ENCODE measurements at regions not wholly inside any gene's neighbourhood (a gene's known extent, or its start where the extent isn't known, plus 50 kb on each side); places are given as distances from the start of the nearest gene placed in this dataset.

DNA sequence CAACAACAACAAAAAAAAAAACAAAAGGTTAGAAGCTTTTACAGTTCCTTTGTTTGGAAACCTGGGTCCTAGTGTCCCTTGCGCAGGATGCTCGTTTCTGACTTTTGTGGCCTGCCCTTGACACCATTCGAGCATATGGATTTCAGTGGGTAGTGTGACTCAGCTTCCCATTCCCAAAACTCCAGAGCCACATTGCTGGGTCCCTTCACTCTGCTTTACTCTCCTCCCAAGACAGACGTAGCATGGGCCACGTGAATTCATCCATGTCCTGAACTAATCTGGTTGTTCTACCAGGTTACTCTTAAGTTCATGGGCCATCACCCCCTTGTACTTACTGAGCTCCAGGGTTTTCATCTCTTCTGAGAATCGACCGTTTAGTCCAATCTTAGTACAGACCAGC, 68.0 kb upstream of the MAX start:
- CTCF ChIA-PET, result interaction anchor here (0.6 to 1.9 kb wide), 8 partner anchors 20 to 654 kb away, joined by 3 to 6 read pairs (median 4); partner anchors contain the start of genes FUT8 and MAX
- no peak for ATAC-seq

DNA sequence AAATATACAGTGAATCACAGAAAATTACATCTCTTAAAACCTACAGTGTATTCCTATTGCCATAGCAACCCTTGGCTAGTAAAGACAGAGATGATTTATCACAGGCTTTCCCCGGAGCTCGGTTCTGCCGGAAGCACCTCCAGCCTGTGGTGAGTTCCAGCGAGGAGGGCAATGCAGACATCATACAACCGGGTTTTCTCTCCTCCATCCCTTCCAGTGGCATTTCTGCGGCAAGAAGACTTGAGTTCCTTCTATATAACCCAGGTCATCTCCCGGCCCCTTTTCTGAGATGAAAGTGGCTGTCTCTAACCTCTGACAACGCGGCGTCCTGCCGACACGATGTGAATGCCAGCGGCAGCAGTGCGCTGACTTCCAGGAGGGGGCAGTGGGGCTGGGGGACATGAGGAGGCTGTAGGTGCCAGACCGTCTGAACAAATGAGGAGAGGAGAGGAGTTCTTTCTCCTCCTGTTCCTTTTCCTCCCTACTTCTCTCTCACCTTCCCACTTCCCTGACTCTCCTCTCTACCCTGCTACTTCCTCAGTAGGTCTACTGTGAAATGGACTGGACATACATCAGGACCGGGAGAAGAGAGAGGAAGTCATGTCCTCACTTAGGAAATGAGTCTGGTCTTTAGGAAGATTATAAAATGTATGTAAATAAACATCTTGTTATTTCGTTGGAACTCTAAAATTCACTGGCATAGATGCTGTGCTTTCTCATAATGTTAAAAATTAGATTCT, 68.6 kb upstream of the MAX start:
- Histone ChIP-seq H3K9me3 (ENCODE audit: low read length) (no peaks in the 10 kb centered on the region), H3K79me2 (ENCODE audit: low read length) (no peaks in the 10 kb centered on the region), H3K4me3 (ENCODE audit: low read length) (peak overlapping the region; percentile 65), H3K4me1 (ENCODE audit: insufficient read depth, low read length) (peaks cover 18% of the 10 kb centered on the region), H2AFZ (ENCODE audit: low read length) (peak overlapping the region; percentile 86), H3K36me3 (ENCODE audit: low read depth, low read length) (no peaks in the 10 kb centered on the region), H3F3A (ENCODE audit: low read length, unreplicated experiment) (no peaks in the 10 kb centered on the region), H4K20me1 (ENCODE audit: low read length) (no peaks in the 10 kb centered on the region), H3K27ac (ENCODE audit: low read length) (peak overlapping the region; percentile 56), H3K9ac (ENCODE audit: low read length) (peak overlapping the region; percentile 49), H3K9me2 (replicated peaks; ENCODE audit: low read length) (no peaks in the 10 kb centered on the region), H3K4me2 (ENCODE audit: low read length) (peak overlapping the region; percentile 81), H3K27me3 (ENCODE audit: low read length) (no peaks in the 10 kb centered on the region)
- intact Hi-C loops (cut with micrococcal nuclease), result loop anchor here (1.0 to 2.0 kb wide), 5 partner anchors 40 to 185 kb away; no protein-coding TSS in a partner anchor
- ATAC-seq (peak; percentile 86), DNase-seq (peak; percentile 80)
- ChIA-PET CTCF (interaction anchor here (0.6 to 1.9 kb wide), 9 partner anchors 19 to 654 kb away, joined by 3 to 6 read pairs (median 5); partner anchors contain the start of genes FUT8 and MAX), POLR2A (ENCODE audit: unreplicated experiment) (interaction anchor here (0.6 to 1.4 kb wide), 3 partner anchors 87 to 241 kb away, joined by 3 to 13 read pairs (median 3); no protein-coding TSS in a partner anchor)
- TSS peak; percentile 97 for BruUV-seq (replicated peaks)
- TF ChIP-seq, protein P1, sequence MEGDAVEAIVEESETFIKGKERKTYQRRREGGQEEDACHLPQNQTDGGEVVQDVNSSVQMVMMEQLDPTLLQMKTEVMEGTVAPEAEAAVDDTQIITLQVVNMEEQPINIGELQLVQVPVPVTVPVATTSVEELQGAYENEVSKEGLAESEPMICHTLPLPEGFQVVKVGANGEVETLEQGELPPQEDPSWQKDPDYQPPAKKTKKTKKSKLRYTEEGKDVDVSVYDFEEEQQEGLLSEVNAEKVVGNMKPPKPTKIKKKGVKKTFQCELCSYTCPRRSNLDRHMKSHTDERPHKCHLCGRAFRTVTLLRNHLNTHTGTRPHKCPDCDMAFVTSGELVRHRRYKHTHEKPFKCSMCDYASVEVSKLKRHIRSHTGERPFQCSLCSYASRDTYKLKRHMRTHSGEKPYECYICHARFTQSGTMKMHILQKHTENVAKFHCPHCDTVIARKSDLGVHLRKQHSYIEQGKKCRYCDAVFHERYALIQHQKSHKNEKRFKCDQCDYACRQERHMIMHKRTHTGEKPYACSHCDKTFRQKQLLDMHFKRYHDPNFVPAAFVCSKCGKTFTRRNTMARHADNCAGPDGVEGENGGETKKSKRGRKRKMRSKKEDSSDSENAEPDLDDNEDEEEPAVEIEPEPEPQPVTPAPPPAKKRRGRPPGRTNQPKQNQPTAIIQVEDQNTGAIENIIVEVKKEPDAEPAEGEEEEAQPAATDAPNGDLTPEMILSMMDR (conservative IDR thresholded peaks at IDR 0.05; ENCODE audit: low read depth, low read length), result peak; percentile 76
- no peak for TF ChIP-seq EZH2 (IDR thresholded peaks at IDR 0.05; ENCODE audit: low read length, unreplicated experiment)

More for the DNA sequence above, 68.0 kb upstream of the MAX start:
- intact Hi-C loops (cut with micrococcal nuclease), result loop anchor here (1.0 to 2.0 kb wide), 5 partner anchors 40 to 186 kb away; no protein-coding TSS in a partner anchor
- TF ChIP-seq EZH2 (IDR thresholded peaks at IDR 0.05; ENCODE audit: low read length, unreplicated experiment) (no peak), EZH2phosphoT487 (IDR thresholded peaks at IDR 0.05; ENCODE audit: borderline replicate concordance, low read length) (no peak)
- TF ChIP-seq, protein P1 (conservative IDR thresholded peaks at IDR 0.05; ENCODE audit: low read depth, low read length), result no peak
- Histone ChIP-seq H3K79me2 (ENCODE audit: low read length) (no peaks in the 10 kb centered on the region), H3K9me3 (ENCODE audit: low read length) (no peaks in the 10 kb centered on the region), H3K4me1 (ENCODE audit: insufficient read depth, low read length) (peaks cover 18% of the 10 kb centered on the region), H3K27ac (ENCODE audit: low read length) (peak overlapping the region; percentile 56), H4K20me1 (ENCODE audit: low read length) (no peaks in the 10 kb centered on the region), H3K9me2 (replicated peaks; ENCODE audit: low read length) (no peaks in the 10 kb centered on the region), H2AFZ (ENCODE audit: low read length) (peak overlapping the region; percentile 86), H3K36me3 (ENCODE audit: low read depth, low read length) (no peaks in the 10 kb centered on the region), H3K4me3 (ENCODE audit: low read length) (peak overlapping the region; percentile 65), H3F3A (ENCODE audit: low read length, unreplicated experiment) (no peaks in the 10 kb centered on the region), H3K27me3 (ENCODE audit: low read length) (no peaks in the 10 kb centered on the region), H3K4me2 (ENCODE audit: low read length) (peak overlapping the region; percentile 81), H3K9ac (ENCODE audit: low read length) (peak overlapping the region; percentile 49)
- BruUV-seq (replicated peaks), result TSS peak; percentile 81
- POLR2A ChIA-PET (ENCODE audit: unreplicated experiment), result interaction anchor here (0.6 to 1.4 kb wide), 3 partner anchors 88 to 241 kb away, joined by 3 to 13 read pairs (median 3); no protein-coding TSS in a partner anchor
- DNase-seq, result no peak
